KBM-7 (cell line): ENCODE measurements at regions not wholly inside any gene's neighbourhood (a gene's known extent, or its start where the extent isn't known, plus 50 kb on each side); places are given as distances from the start of the nearest gene placed in this dataset.
A peak's percentile ranks its signal among the peaks of the same experiment; 100 is the strongest.
"Not testable (repeated sequence)": the region's sequence is repeated elsewhere in the genome, so short reads cannot be mapped to it uniquely, and the experiment has no call there.

ENCODE experiments used
- DNase-seq: peaks from one replicate; pipeline ENCODE4 v3.0.0-alpha.2; 2015
- in situ Hi-C: fragments of 300-500 bp; cut with MboI; formaldehyde crosslinking; loops from 2 replicates; pipeline ENCODE4 v1.14.3; 2020; ENCODE audit warnings: low sequenced_read_pairs, low pct_unique_long_range_greater_than_20kb, mixed read lengths

DNA sequence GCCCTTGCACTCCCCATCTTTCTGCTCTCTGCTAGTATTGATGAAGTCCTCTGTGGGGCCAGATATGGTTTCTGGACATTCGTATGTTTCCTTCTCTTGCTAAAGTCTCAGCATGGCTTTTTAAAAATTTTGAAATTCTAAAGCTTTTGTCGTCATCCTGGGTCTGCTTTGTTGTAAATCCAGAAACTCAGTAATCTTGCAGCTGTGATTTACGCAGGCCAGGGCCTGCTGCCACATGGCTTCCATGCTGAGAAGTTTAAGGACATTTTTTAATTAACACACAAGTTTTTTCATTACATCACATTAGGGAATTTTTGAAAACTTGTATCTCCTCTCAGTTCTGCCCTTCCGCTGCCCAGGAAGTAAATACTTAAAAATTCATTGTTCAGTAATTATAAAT is 686.1 kb upstream of the IGFBP3 start:
- in situ Hi-C loops = no loop called here
- no peak for DNase-seq

DNA sequence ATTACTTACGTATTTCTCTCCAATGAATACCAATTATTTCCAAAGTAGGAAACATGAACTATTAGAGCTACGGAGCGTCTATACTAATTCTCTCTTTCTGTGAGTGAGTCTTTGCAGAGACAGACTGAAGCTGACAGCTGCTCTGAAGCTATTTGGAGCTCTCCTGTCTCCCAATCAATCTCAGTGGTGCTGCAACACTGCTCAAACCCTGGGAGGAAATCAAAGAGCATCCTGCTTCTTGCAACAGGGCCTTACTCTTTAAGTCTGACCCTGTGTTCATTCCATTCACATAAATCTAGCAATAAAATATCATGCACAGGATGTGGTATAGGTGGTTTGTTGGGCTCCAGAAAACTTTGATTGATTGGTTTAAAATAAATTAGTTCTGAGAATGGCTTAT is 685.7 kb upstream of the IGFBP3 start:
- in situ Hi-C loops = no loop called here
- DNase-seq = no peak

DNA sequence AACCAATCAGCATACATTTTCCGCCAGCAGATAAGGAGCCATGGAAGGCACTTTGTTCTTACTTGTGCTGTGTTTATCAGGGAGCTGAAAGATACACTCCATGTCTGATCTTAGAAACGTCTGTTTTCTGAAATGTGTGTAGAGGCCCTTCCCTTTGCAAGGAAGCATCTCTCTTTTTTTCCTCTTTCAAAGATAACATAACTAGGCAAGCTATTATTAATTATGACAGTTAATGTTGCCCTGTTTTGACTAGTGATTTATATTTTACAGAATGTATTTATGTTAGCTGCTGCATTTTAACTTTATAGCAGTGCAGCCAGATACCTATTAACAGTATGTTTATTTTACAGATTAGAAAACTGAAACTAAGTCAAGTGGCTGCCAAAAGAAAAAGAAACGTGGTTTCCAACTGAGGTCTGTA is 683.2 kb upstream of the IGFBP3 start:
- DNase-seq = no peak
- in situ Hi-C loops = no loop called here

DNA sequence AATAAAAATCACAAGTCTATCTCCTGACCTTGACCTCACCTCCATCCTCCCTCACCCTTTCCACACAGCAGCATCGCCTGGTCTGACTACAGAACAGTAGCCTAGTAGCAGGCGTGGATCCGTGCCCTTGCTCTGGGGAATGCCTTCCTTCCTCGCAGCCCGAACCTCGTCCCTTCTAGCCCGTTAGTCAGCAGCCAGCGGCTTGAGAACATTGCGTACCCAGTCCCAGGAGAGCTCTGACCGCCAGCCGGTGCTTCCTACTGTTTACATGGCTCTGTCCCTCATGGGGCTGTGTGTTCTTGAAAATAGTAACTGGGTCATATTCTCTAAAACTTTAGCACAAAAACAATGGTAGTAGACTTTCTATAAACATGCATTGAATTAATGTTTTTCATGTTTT is 682.7 kb upstream of the IGFBP3 start:
- in situ Hi-C loops = no loop called here
- DNase-seq = no peak

DNA sequence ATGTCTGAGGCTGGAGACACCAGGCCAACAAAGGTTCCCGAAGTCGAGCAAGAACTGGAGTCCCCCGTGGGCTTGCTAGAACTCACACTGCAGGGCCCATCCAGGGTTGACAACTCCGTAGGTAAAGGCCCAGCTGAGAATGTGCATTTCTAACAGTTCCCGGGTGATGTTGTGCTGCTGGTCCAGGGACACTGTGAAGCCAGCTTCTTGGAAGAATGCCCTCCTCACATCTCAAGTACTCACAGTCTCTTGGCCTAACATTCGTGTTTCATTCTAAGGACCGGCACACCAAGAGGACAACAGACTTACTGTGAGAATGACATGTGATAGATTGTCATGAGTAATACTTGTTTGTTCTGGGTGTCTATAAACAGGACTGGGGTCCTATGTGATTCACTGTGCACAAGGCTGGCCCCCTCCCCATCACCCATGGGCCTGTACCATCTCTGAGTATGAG is 682.3 kb upstream of the IGFBP3 start:
- in situ Hi-C loops = no loop called here
- DNase-seq = no peak

DNA sequence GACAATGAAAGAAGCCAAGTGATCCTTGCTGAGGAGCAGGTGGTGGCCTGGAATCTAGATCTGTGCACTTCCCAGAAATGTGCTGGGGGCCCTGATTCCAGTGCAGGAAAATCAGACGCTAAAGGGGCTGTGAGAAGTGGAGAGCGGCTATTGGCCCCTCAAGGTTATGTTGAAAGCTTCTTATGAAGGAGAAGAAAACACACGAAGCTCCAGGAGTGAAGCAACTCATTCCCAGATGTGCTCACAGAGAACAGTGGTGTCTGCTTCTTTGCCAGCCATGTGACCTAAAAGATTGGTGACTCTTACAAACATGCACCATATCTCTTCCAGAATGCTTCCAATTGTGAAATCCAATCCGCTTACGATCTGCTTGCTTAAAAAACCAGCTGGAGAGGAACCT is 679.3 kb upstream of the IGFBP3 start:
- in situ Hi-C loops = no loop called here
- no peak for DNase-seq

DNA sequence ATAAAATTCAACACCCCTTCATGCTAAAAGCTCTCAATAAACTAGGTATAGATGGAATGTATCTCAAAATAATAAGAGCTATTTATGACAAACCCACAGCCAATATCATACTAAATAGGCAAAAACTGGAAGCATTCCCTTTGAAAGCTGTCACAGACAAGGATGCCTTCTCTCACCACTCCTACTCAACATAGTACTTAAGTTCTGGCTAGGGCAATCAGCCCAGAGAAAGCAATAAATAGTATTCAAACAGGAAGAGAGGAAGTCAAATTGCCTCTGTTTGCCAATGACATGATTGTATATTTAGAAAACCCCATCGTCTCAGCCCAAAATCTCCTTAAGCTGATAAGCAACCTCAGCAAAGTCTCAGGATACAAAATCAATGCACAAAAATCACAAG is 673.8 kb upstream of the IGFBP3 start:
- DNase-seq, in situ Hi-C loops: not testable (repeated sequence)

DNA sequence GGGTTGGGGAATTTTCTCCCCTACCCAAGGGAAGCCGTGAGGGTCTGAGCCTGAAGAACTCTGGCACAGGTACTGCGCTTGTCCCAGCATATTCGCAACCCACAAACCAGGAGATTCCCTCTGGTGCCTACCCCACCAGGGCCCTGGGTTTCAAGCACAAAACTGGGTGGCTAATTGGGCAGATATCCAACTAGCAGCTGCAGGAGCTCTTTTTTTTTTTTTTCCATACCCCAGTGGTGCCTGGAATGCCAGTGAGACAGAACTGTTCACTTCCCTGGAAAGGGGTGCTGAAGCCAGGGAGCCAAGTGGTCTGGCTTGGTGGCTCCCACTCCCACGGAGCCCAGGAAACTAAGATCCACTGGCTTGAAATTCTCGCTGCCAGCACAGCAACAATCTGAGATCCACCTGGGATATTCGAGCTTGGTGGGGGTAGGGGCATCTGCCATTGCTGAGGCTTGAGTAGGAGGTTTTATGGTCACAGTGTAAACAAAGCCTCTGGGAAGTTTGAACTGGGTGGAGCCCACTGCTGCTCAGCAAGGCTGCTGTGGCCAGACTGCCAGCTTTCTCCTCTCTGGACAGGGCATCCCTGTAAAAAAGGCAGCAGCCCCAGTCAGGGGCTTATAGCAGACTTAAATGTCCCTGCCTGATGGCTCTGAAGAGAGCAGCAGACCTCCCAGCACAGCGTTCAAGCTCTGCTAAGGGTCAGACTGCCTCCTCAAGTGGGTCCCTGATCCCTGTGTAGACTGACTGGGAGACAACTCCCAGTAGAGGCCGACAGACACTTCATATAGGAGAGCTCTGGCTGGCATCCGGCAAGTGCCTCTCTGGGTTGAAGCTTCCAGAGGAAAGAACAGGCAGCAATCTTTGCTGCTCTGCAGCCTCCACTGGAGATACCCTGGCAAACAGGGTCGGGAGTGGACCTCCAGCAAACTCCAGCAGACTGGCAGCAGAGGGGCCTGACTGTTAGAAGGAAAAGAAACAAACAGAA is 670.1 kb upstream of the IGFBP3 start:
- not testable (repeated sequence) for DNase-seq

DNA sequence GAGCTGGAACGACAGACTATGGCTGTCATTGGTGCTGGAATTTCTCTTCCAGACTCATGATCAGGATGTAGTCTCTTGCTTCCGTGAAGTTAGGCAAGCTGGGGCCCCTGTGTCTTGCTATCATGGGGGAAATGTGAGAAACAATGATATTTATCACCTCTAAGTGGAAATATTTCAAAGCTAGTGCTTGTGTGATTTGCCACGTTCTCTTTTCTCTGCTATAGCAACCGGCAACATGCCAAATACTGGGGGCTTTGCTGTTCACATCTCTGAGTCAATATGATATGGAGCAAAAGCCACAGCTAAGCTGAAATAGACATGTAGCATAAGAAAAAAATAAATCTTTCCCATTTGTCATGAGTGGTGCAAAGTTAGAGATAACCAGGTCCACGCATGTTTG is 668.2 kb upstream of the IGFBP3 start:
- in situ Hi-C loops = no loop called here
- no peak for DNase-seq

More for the DNA sequence above, 670.1 kb upstream of the IGFBP3 start:
- in situ Hi-C loops = not testable (repeated sequence)

DNA sequence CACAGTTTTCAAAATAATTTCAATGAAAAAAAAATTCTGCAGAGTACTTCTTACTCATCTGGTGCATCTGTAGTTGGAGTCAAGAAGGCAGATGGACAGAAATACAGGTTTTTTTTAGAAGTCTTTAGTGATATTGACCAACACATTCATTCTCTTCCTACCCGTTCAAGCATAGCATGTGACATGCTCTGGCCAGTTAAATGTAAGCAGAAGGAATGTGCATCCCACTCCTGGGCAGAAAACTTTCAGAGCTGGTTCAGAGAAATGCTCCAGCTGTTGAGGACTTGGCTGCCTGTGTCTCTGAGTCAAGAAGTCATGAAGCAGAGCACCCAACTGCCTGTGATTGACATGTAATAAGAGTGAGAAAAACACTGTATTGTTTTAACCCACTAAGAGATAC is 665.3 kb upstream of the IGFBP3 start:
- DNase-seq = no peak
- in situ Hi-C loops = no loop called here

DNA sequence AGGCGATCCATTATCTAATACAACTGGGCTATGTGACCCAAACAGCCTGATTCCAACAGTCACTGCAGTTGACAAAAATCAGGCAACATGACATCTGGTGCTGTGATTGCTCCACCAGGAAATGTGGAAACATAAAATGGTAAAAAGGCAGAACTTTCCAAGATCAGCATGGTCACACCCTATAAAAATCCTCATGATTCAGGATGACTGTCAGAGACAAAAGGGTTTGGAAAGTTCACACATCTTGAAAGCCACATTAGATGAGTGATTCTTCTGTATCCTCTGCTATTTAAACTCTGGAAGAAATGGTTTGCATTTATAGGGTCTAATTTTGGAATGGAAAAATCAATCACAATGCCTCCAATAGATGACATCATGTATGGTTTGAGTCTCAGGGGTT is 662.6 kb upstream of the IGFBP3 start:
- in situ Hi-C loops = no loop called here
- DNase-seq = no peak

DNA sequence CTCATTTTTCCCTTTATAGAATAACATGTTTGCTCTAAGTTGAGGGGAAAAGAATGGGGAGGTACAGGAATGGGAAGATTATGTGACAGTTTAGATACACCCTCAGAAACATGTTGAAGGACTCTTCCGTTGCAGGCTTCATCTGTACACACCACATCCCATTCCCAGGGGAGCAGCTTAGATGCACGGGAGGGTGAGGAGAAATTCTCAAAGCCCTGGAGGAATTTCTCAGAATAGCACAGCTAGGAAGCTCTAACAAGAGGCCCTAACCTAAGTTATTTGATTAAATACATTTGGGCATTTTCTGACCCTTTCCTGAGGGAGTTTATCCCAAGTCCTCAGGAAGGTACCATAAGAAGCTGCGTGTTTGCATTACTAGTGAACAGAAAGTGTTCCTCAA is 660.2 kb upstream of the IGFBP3 start:
- in situ Hi-C loops = no loop called here
- no peak for DNase-seq

DNA sequence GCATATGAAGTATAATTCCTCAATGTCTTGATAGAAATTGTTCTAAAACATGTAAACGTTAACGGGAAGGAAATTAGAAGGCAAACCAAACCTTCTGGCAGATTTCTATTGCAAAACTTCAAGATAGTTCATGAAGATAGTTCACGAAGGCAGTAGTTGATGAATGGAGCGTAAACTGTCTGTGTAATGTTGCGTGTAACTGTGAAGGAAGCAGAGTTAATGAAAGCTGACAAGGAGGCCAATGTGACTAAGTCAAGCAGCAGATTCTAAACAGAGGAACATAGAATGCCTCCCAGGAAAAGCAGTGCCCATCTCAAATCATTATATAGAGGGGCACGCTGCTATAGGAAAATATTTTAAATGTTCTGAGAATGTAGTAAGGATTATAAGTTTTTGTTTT is 659.7 kb upstream of the IGFBP3 start:
- no peak for DNase-seq
- in situ Hi-C loops = no loop called here

DNA sequence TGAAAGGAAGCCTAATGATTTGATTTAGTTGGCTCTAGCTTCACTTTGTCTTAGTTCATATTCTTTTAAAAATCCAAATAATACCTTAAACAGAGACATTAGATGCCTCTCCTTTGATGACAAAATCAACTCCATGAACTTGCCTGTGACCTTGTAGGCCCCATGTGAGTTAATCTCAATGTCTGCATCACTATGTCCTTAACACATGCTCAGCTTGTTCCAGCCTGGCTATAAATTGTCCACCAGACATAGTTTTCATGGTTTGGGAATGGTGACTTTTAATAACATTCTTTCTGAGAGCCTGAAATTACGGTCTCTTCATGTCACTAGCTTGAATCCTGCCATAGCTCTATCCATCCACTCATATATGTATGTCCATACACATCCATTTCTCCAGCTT is 656.3 kb upstream of the IGFBP3 start:
- in situ Hi-C loops = no loop called here

DNA sequence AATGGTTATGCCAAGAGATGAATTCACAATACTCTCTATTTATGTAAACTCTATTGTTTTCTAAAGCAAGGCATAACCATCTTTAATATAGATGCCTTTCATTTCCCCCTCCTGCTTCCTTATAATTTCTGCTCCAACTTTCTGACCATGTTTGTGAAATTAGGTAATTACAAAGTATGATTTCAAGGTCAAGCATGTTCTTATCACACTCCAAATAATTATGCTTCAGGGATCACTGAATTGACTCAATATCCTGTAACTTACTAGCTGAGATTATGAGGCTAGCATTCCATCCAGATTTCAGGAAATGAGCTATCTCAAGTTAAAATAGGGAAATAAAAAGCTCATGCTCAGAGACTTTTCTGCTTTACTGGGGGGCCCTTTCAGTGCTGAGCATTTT is 655.9 kb upstream of the IGFBP3 start:
- in situ Hi-C loops = no loop called here
- no peak for DNase-seq

More for the DNA sequence above, 656.3 kb upstream of the IGFBP3 start:
- no peak for DNase-seq

DNA sequence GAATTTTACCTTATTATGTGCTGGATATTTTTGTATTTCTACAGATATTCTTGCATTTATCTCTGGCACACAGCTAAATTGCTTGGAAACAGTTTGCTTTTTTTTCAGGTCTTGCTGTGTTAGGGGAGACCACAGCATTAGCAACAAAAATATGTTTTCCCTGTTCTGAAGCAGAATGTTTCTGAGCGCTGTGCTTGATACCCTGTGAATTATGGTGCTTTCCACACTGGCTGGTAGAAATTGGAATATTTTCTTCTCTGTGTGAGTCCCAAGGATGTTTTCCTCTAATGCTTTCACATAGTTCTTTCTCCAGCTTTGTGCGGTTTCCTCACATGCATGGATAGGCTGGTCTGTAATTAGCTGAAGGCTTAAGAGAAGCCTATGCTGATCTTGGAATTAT is 651.6 kb upstream of the IGFBP3 start:
- in situ Hi-C loops = no loop called here
- no peak for DNase-seq

DNA sequence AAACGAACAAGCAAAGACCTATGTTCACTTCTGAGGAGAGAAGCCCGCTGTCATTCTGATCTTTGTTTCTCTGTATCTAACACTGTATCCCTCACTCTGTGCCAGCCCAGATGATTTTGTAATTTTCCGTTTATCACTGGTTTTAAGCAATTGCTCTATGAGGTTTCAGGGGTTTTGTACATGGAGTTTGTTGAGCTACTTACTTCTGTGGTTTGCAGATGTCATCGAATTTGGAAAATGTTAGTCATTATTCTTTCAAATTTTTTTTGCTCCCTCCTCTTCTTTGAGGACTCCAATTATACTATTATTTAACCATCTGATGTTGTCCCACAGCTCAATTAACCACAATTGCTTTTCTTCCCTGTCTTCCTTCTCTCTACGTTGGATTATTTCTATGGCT is 650.9 kb upstream of the IGFBP3 start:
- in situ Hi-C loops = no loop called here

DNA sequence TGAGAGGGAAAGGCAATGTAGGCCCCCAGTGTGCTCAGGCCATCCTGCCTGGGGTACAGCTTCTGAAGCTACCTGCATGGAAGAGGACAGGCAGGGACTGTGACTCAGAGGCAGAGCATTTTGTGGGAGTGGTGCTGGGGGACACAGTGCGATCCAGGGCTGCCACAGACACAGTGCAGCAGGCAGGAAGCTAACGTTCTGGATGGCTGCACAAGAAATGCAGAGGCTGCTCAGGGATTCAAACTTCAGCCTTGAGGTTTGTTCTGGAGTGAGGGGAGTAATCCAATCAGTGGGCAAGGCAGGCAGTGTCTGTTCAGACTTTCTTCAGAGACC is 648.0 kb upstream of the IGFBP3 start:
- peak; percentile 3 for DNase-seq

More for the DNA sequence above, 650.9 kb upstream of the IGFBP3 start:
- DNase-seq = no peak

DNA sequence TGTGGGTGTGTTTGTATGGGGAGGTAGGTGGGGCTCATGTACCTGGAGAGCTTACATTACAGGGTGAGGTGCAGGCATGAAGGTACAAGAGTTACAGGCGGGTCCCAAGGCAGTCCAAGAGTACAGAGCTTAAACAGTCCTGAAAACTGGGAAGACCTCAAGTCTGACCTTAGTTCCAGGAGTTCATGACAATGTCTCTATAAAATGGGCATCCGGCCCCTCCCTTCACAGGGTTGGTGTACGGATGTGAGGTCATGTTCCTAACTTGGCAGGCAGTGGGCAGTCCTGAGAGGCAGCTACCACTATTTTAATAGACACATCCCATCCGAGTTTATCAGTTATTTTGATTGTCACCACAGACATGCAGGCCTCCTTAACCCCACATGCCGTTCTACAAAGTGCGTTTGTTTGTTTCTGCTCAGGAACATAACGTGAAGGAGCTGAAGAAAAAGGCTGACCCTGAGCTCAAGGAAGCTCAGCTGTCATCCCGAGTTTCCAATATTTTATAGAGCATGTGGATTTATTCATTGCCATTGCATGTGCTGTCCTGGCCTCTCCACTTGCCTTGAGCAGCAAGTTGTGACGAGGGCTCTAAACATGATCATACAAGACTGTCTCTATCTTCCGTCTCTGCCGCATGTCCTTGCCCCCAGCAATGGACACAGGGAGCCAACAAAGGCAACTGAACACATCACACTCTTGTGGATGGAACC is 647.5 kb upstream of the IGFBP3 start:
- in situ Hi-C loops = no loop called here
- no peak for DNase-seq

More for the DNA sequence above, 648.0 kb upstream of the IGFBP3 start:
- in situ Hi-C loops = no loop called here

DNA sequence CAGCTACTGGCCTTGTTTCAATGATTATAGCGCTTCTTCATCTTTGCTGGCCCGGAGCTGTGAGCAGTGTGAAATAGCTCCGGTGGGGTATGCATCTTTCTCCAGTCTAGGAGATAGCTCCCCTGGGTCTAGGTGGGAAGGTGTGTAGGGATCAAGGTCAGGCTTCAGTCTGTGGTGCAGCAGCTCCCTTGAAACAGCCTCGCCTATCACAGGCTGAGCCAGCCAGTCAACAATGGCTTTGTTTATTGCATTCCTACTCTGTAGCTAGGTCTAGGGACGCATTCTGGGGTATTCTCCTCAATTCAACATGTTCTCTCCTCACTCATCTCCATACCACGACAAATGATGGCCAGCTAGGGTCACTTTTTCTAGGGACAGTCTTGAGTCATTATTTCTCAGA is 646.8 kb upstream of the IGFBP3 start:
- DNase-seq = no peak
- in situ Hi-C loops = no loop called here
